WTC11 (cell line): ENCODE measurements at regions not wholly inside any gene's neighbourhood (a gene's known extent, or its start where the extent isn't known, plus 50 kb on each side); places are given as distances from the start of the nearest gene placed in this dataset.

Source experiments
- ATAC-seq: fragments of 200-7000 bp; cut with Tn5 transposase; 2 replicates; pipeline ENCODE4 v1.10.0; 2021; ENCODE audit warnings: mild to moderate bottlenecking, moderate library complexity
- CTCF ChIA-PET: fragments of 300-600 bp; sonication (Branson Sonifier 250); formaldehyde crosslinking; loops from one replicate; lab custom pipeline; 2021; ENCODE audit warnings: antibody characterized with exemption; lab: Charles Lee
- POLR2A ChIA-PET: fragments of 350-600 bp; sonication (Branson Sonifier 250); formaldehyde crosslinking; loops from one replicate; lab custom pipeline; 2021; ENCODE audit warnings: antibody characterized with exemption; lab: Charles Lee
- DNase-seq: peaks from one replicate; pipeline ENCODE4 v3.0.0; 2021; ENCODE audit warnings: low spot score
- H3K27ac Mint-ChIP-seq: 2 replicates; pipeline ENCODE4 v1.8.0; 2021; ENCODE audit warnings: mixed read lengths
- H3K27me3 Mint-ChIP-seq: 2 replicates; pipeline ENCODE4 v1.8.0; 2021; ENCODE audit warnings: low read depth, mild to moderate bottlenecking, moderate library complexity, mixed read lengths
- H3K36me3 Mint-ChIP-seq: 2 replicates; pipeline ENCODE4 v1.8.0; 2021; ENCODE audit warnings: mixed read lengths
- H3K4me1 Mint-ChIP-seq: 2 replicates; pipeline ENCODE4 v1.8.0; 2022; ENCODE audit warnings: mixed read lengths
- H3K4me3 Mint-ChIP-seq: 2 replicates; pipeline ENCODE4 v1.8.0; 2021; ENCODE audit warnings: mild to moderate bottlenecking, moderate library complexity, mixed read lengths
- H3K9me3 Mint-ChIP-seq: 2 replicates; pipeline ENCODE4 v1.8.0; 2021; ENCODE audit warnings: mixed read lengths
- ARID4B ChIP-seq: sonication (generic); formaldehyde crosslinking; IDR thresholded peaks from 2 replicates; pipeline ENCODE4 v1.8.0; 2023; ENCODE audit warnings: missing genetic modification reagents, mild to moderate bottlenecking, borderline replicate concordance
- ATF2 ChIP-seq: sonication (generic); formaldehyde crosslinking; IDR thresholded peaks from 2 replicates; pipeline ENCODE4 v1.8.1; 2022; ENCODE audit warnings: low read depth, missing genetic modification reagents, borderline replicate concordance
- CTCF ChIP-seq: fragments of 200-600 bp; IDR thresholded peaks from 2 replicates; pipeline ENCODE4 v1.8.0; 2022; ENCODE audit warnings: antibody characterized with exemption
- E2F1 ChIP-seq: sonication (generic); formaldehyde crosslinking; IDR thresholded peaks from 2 replicates; pipeline ENCODE4 v1.8.0; 2022; ENCODE audit warnings: mild to moderate bottlenecking, missing genetic modification reagents
- EMX1 ChIP-seq: fragments of 250-450 bp; sonication (Bioruptor Pico); IDR thresholded peaks from 2 replicates; pipeline ENCODE4 v1.8.0; 2021; ENCODE audit warnings: mild to moderate bottlenecking
- FOXK1 ChIP-seq: sonication (generic); formaldehyde crosslinking; IDR thresholded peaks from 2 replicates; pipeline ENCODE4 v1.8.0; 2022; ENCODE audit warnings: mild to moderate bottlenecking, moderate library complexity, missing genetic modification reagents
- GRHL2 ChIP-seq: fragments of 250-450 bp; sonication (Bioruptor Pico); IDR thresholded peaks from 2 replicates; pipeline ENCODE4 v1.8.0; 2022; ENCODE audit warnings: mild to moderate bottlenecking, moderate library complexity; ENCODE audit not compliant: insufficient replicate concordance, severe bottlenecking
- IRF1 ChIP-seq: sonication (generic); formaldehyde crosslinking; IDR thresholded peaks from 2 replicates; pipeline ENCODE4 v1.8.0; 2023; ENCODE audit warnings: missing genetic modification reagents
- IRF2 ChIP-seq: sonication (generic); formaldehyde crosslinking; IDR thresholded peaks from 2 replicates; pipeline ENCODE4 v1.8.0; 2022; ENCODE audit warnings: low read depth, missing genetic modification reagents, borderline replicate concordance
- MAX ChIP-seq: sonication (generic); formaldehyde crosslinking; IDR thresholded peaks from 2 replicates; pipeline ENCODE4 v1.8.0; 2022; ENCODE audit warnings: mild to moderate bottlenecking, missing genetic modification reagents
- MXD4 ChIP-seq: fragments of 250-450 bp; sonication (Bioruptor Pico); IDR thresholded peaks from 2 replicates; pipeline ENCODE4 v1.8.0; 2021; ENCODE audit warnings: mild to moderate bottlenecking, moderate library complexity, borderline replicate concordance
- OVOL2 ChIP-seq: fragments of 250-450 bp; sonication (Bioruptor Pico); IDR thresholded peaks from 2 replicates; pipeline ENCODE4 v1.9.0; 2021; ENCODE audit warnings: mild to moderate bottlenecking, borderline replicate concordance
- SOX15 ChIP-seq: fragments of 250-450 bp; sonication (Bioruptor Pico); IDR thresholded peaks from 2 replicates; pipeline ENCODE4 v1.9.0; 2021; ENCODE audit warnings: mild to moderate bottlenecking
- TCF7 ChIP-seq: sonication (generic); formaldehyde crosslinking; IDR thresholded peaks from 2 replicates; pipeline ENCODE4 v1.8.0; 2022; ENCODE audit warnings: mild to moderate bottlenecking, low read depth, missing genetic modification reagents, moderate library complexity
- USF2 ChIP-seq: sonication (generic); formaldehyde crosslinking; IDR thresholded peaks from 2 replicates; pipeline ENCODE4 v1.8.1; 2023; ENCODE audit warnings: mild to moderate bottlenecking, missing genetic modification reagents, moderate library complexity
- ZBTB21 ChIP-seq: sonication (generic); formaldehyde crosslinking; IDR thresholded peaks from 2 replicates; pipeline ENCODE4 v1.8.1; 2023; ENCODE audit warnings: mild to moderate bottlenecking, missing genetic modification reagents, borderline replicate concordance
- ZBTB43 ChIP-seq: sonication (generic); formaldehyde crosslinking; IDR thresholded peaks from 2 replicates; pipeline ENCODE4 v1.8.1; 2023; ENCODE audit warnings: mild to moderate bottlenecking, missing genetic modification reagents
- ZMAT4 ChIP-seq: fragments of 250-450 bp; sonication (Bioruptor Pico); IDR thresholded peaks from 2 replicates; pipeline ENCODE4 v1.9.0; 2021; ENCODE audit warnings: mild to moderate bottlenecking
- ZNF219 ChIP-seq: sonication (generic); formaldehyde crosslinking; IDR thresholded peaks from 2 replicates; pipeline ENCODE4 v1.8.0; 2023; ENCODE audit warnings: missing genetic modification reagents, mild to moderate bottlenecking, borderline replicate concordance

GRCh38 chr3:194221336-194221735, 85.4 kb downstream of the HES1 start:
- Mint-ChIP-seq H3K27me3 (peaks cover 9% of the 10 kb centered on the region; the same call in 1 of the 2 replicates), H3K4me1 (peaks cover 47% of the 10 kb centered on the region), H3K36me3 (no peaks in the 10 kb centered on the region), H3K4me3 (no peak overlapping the region), H3K9me3 (no peaks in the 10 kb centered on the region), H3K27ac (no peak overlapping the region; the same call in 1 of the 2 replicates)
- CTCF ChIA-PET, result interaction anchor here (1.0 kb wide), 1 partner anchor 94 kb away, joined by 3 read pairs; no protein-coding TSS in a partner anchor
- DNase-seq (no peak), ATAC-seq (no peak)
- TF ChIP-seq ZBTB43 (CRISPR knock-in tag) (no peak), USF2 (CRISPR knock-in tag) (no peak), E2F1 (CRISPR knock-in tag) (no peak), MAX (no peak), FOXK1 (CRISPR knock-in tag) (no peak), ZBTB21 (CRISPR knock-in tag) (no peak), EMX1 (CRISPR knock-in tag) (no peak), OVOL2 (CRISPR knock-in tag) (no peak), ZNF219 (CRISPR knock-in tag) (no peak), ARID4B (no peak), SOX15 (CRISPR knock-in tag) (no peak), MXD4 (CRISPR knock-in tag) (no peak), ATF2 (no peak)
- POLR2A ChIA-PET, result no interaction called here

GRCh38 chr3:194223951-194224350, 88.0 kb downstream of the HES1 start:
- Mint-ChIP-seq H3K36me3 (no peaks in the 10 kb centered on the region; the same call in 1 of the 2 replicates), H3K9me3 (peaks cover 10% of the 10 kb centered on the region), H3K4me3 (no peak overlapping the region), H3K27ac (no peak overlapping the region), H3K4me1 (peaks cover 39% of the 10 kb centered on the region), H3K27me3 (peaks cover 9% of the 10 kb centered on the region)
- no peak for DNase-seq
- ATAC-seq, result no peak
- CTCF ChIA-PET, result interaction anchor here (2.1 kb wide), 1 partner anchor 92 kb away, joined by 15 read pairs; no protein-coding TSS in a partner anchor
- POLR2A ChIA-PET, result no interaction called here
- TF ChIP-seq TCF7 (CRISPR knock-in tag), result no peak
- TF ChIP-seq CTCF, result no peak
- TF ChIP-seq IRF1 (CRISPR knock-in tag), result no peak
- TF ChIP-seq GRHL2 (CRISPR knock-in tag), result no peak
- no peak for TF ChIP-seq IRF2 (CRISPR knock-in tag)
- no peak for TF ChIP-seq ATF2
- no peak for TF ChIP-seq ZMAT4
